SJSA1 (cell line): ENCODE measurements at regions not wholly inside any gene's neighbourhood (a gene's known extent, or its start where the extent isn't known, plus 50 kb on each side); places are given as distances from the start of the nearest gene placed in this dataset.

ENCODE experiments used
- DNase-seq, 2 experiments: peaks; one replicate each; pipeline ENCODE4 v3.0.0-alpha.2; 2015 to 2020; ENCODE audit warnings: low spot score in 2 of 2, low read depth in 1 of 2
- H3K27ac ChIP-seq: fragments of 250-450 bp; sonication (Bioruptor Pico); 2 replicates; pipeline ENCODE4 v1.5.1; 2020; ENCODE audit warnings: mild to moderate bottlenecking, moderate library complexity
- H3K27me3 ChIP-seq: fragments of 250-450 bp; sonication (Bioruptor Pico); replicated peaks from 2 replicates; pipeline ENCODE4 v1.5.1; 2020; ENCODE audit warnings: mild to moderate bottlenecking, moderate library complexity
- H3K36me3 ChIP-seq: fragments of 250-450 bp; sonication (Bioruptor Pico); 2 replicates; pipeline ENCODE4 v1.5.1; 2020; ENCODE audit warnings: mild to moderate bottlenecking
- H3K4me1 ChIP-seq: fragments of 250-450 bp; sonication (Bioruptor Pico); replicated peaks from 2 replicates; pipeline ENCODE4 v1.6.1; 2021; ENCODE audit warnings: mild to moderate bottlenecking
- H3K4me3 ChIP-seq: fragments of 250-450 bp; sonication (Bioruptor Pico); 2 replicates; pipeline ENCODE4 v1.5.1; 2020; ENCODE audit warnings: mild to moderate bottlenecking
- H3K9me3 ChIP-seq: fragments of 250-450 bp; sonication (Bioruptor Pico); replicated peaks from 2 replicates; pipeline ENCODE4 v1.5.1; 2020; ENCODE audit warnings: mild to moderate bottlenecking

- no peaks in the 10 kb centered on the region for H3K4me1 ChIP-seq
- no peak overlapping the region for H3K4me3 ChIP-seq
- H3K9me3 ChIP-seq, result no peaks in the 10 kb centered on the region
- no peak overlapping the region for H3K27ac ChIP-seq
- no peaks in the 10 kb centered on the region for H3K27me3 ChIP-seq
- peak in 1 of 2 experiments; percentile 34 for DNase-seq
- no peaks in the 10 kb centered on the region for H3K36me3 ChIP-seq
Measured at GRCh38 chr22:44393066-44393465, 80.3 kb upstream of the SHISAL1 start.

GRCh38 chr22:44392446-44392921 lies 79.7 kb upstream of the SHISAL1 start:
- peak in 1 of 2 experiments; percentile 35 for DNase-seq
- Histone ChIP-seq H3K27ac (no peak overlapping the region), H3K4me1 (no peaks in the 10 kb centered on the region), H3K9me3 (no peaks in the 10 kb centered on the region), H3K4me3 (no peak overlapping the region), H3K27me3 (no peaks in the 10 kb centered on the region), H3K36me3 (no peaks in the 10 kb centered on the region)

- Histone ChIP-seq H3K9me3 (no peaks in the 10 kb centered on the region), H3K4me3 (no peak overlapping the region), H3K27me3 (no peaks in the 10 kb centered on the region), H3K27ac (no peak overlapping the region), H3K36me3 (no peaks in the 10 kb centered on the region), H3K4me1 (no peaks in the 10 kb centered on the region)
- no peak for DNase-seq
Measured at GRCh38 chr22:44391481-44392445, 79.0 kb upstream of the SHISAL1 start.

- Histone ChIP-seq H3K27ac (no peak overlapping the region), H3K4me3 (no peak overlapping the region), H3K9me3 (no peaks in the 10 kb centered on the region), H3K4me1 (no peaks in the 10 kb centered on the region), H3K27me3 (no peaks in the 10 kb centered on the region), H3K36me3 (no peaks in the 10 kb centered on the region)
- DNase-seq, result no peak
Measured at GRCh38 chr22:44391015-44391414, 78.3 kb upstream of the SHISAL1 start.

GRCh38 chr22:44390613-44390970 lies 77.8 kb upstream of the SHISAL1 start:
- DNase-seq, result no peak
- Histone ChIP-seq H3K27ac (no peak overlapping the region), H3K4me3 (no peak overlapping the region), H3K36me3 (no peaks in the 10 kb centered on the region), H3K9me3 (no peaks in the 10 kb centered on the region), H3K27me3 (no peaks in the 10 kb centered on the region), H3K4me1 (no peaks in the 10 kb centered on the region)

- no peaks in the 10 kb centered on the region for H3K9me3 ChIP-seq
- H3K27me3 ChIP-seq, result no peaks in the 10 kb centered on the region
- no peaks in the 10 kb centered on the region for H3K4me1 ChIP-seq
- H3K4me3 ChIP-seq, result no peak overlapping the region
- no peaks in the 10 kb centered on the region for H3K36me3 ChIP-seq
- no peak overlapping the region for H3K27ac ChIP-seq
- DNase-seq, result no peak
Measured at GRCh38 chr22:44389926-44390612, 77.3 kb upstream of the SHISAL1 start.

GRCh38 chr22:44389181-44389580 lies 76.4 kb upstream of the SHISAL1 start:
- H3K9me3 ChIP-seq, result no peaks in the 10 kb centered on the region
- DNase-seq, result no peak
- no peaks in the 10 kb centered on the region for H3K27me3 ChIP-seq
- no peak overlapping the region for H3K27ac ChIP-seq
- no peaks in the 10 kb centered on the region for H3K36me3 ChIP-seq
- H3K4me1 ChIP-seq, result no peaks in the 10 kb centered on the region
- no peak overlapping the region for H3K4me3 ChIP-seq

GRCh38 chr22:44387486-44387885 lies 74.7 kb upstream of the SHISAL1 start:
- Histone ChIP-seq H3K27me3 (no peaks in the 10 kb centered on the region), H3K4me3 (no peak overlapping the region)
- no peak for DNase-seq

GRCh38 chr22:44386386-44387035 lies 73.8 kb upstream of the SHISAL1 start:
- H3K9me3 ChIP-seq, result no peaks in the 10 kb centered on the region
- no peaks in the 10 kb centered on the region for H3K4me1 ChIP-seq
- H3K4me3 ChIP-seq, result no peak overlapping the region
- H3K36me3 ChIP-seq, result no peaks in the 10 kb centered on the region
- H3K27me3 ChIP-seq, result no peaks in the 10 kb centered on the region
- H3K27ac ChIP-seq, result no peak overlapping the region
- no peak for DNase-seq

More at GRCh38 chr22:44387486-44387885, 74.7 kb upstream of the SHISAL1 start:
- Histone ChIP-seq H3K36me3 (no peaks in the 10 kb centered on the region), H3K4me1 (no peaks in the 10 kb centered on the region), H3K9me3 (no peaks in the 10 kb centered on the region), H3K27ac (no peak overlapping the region)

- H3K9me3 ChIP-seq, result no peaks in the 10 kb centered on the region
- no peak overlapping the region for H3K4me3 ChIP-seq
- no peaks in the 10 kb centered on the region for H3K27me3 ChIP-seq
- DNase-seq, result no peak
- H3K4me1 ChIP-seq, result no peaks in the 10 kb centered on the region
- H3K36me3 ChIP-seq, result no peaks in the 10 kb centered on the region
- no peak overlapping the region for H3K27ac ChIP-seq
Measured at GRCh38 chr22:44385781-44386180, 73.0 kb upstream of the SHISAL1 start.

GRCh38 chr22:44385296-44385610 lies 72.5 kb upstream of the SHISAL1 start:
- Histone ChIP-seq H3K27me3 (no peaks in the 10 kb centered on the region), H3K4me3 (no peak overlapping the region), H3K9me3 (no peaks in the 10 kb centered on the region), H3K27ac (no peak overlapping the region), H3K36me3 (no peaks in the 10 kb centered on the region), H3K4me1 (no peaks in the 10 kb centered on the region)
- no peak for DNase-seq

- no peaks in the 10 kb centered on the region for H3K9me3 ChIP-seq
- DNase-seq, result no peak
- H3K27me3 ChIP-seq, result no peaks in the 10 kb centered on the region
- no peak overlapping the region for H3K4me3 ChIP-seq
- H3K36me3 ChIP-seq, result no peaks in the 10 kb centered on the region
- H3K27ac ChIP-seq, result no peak overlapping the region
- no peaks in the 10 kb centered on the region for H3K4me1 ChIP-seq
Measured at GRCh38 chr22:44384563-44385295, 72.0 kb upstream of the SHISAL1 start.

GRCh38 chr22:44383652-44384562 lies 71.2 kb upstream of the SHISAL1 start:
- H3K4me3 ChIP-seq, result no peak overlapping the region
- no peaks in the 10 kb centered on the region for H3K9me3 ChIP-seq
- DNase-seq, result no peak
- H3K4me1 ChIP-seq, result no peaks in the 10 kb centered on the region
- H3K27me3 ChIP-seq, result no peaks in the 10 kb centered on the region
- no peak overlapping the region for H3K27ac ChIP-seq
- no peaks in the 10 kb centered on the region for H3K36me3 ChIP-seq
